HCT116 (cell line): ENCODE measurements at regions not wholly inside any gene's neighbourhood (a gene's known extent, or its start where the extent isn't known, plus 50 kb on each side); places are given as distances from the start of the nearest gene placed in this dataset.

ENCODE experiments used
- CEBPB ChIP-seq: IDR thresholded peaks from 2 replicates; pipeline ENCODE4 v1.6.1; 2012; ENCODE audit warnings: low read depth
- CTCF ChIP-seq, 3 experiments: fragments of 200-600 bp in 1 of 3; sonication (generic) in 1 of 3; IDR thresholded peaks in 2 of 3; conservative IDR thresholded peaks in 1 of 3; 2 replicates each; pipeline ENCODE4 v1.5.1; 2012 to 2017; ENCODE audit warnings: low read depth in 2 of 3, low read length in 2 of 3, antibody characterized with exemption in 1 of 3, borderline replicate concordance in 1 of 3, control low read depth in 1 of 3, mild to moderate bottlenecking in 1 of 3, mixed read lengths in 1 of 3, mixed run types in 1 of 3, moderate library complexity in 1 of 3; ENCODE audit not compliant: insufficient read depth in 1 of 3
- POLR2A ChIP-seq: IDR thresholded peaks from 2 replicates; pipeline ENCODE4 v1.7.0; 2011; ENCODE audit warnings: borderline replicate concordance; ENCODE audit not compliant: insufficient read depth, insufficient read length; ENCODE audit errors: extremely low read depth
- POLR2AphosphoS5 ChIP-seq: IDR thresholded peaks from 2 replicates; pipeline ENCODE4 v1.6.1; 2011; ENCODE audit warnings: mild to moderate bottlenecking, low read depth, low read length, moderate library complexity
- SRF ChIP-seq: IDR thresholded peaks from 2 replicates; pipeline ENCODE4 v1.6.1; 2012; ENCODE audit warnings: low read depth
- TF ChIP-seq, protein P1 (sequence below): IDR thresholded peaks from 2 replicates; pipeline ENCODE4 v1.6.1; 2012

GRCh38 chr13:76816394-76816793 is 69.8 kb downstream of the KCTD12 start:
- no peak for TF ChIP-seq CTCF (IDR thresholded peaks at IDR 0.05 in 2 of 3, conservative IDR thresholded peaks at IDR 0.05 in 1 of 3; ENCODE audit: borderline replicate concordance in 1 of 3, insufficient read depth in 1 of 3, low read depth in 2 of 3, low read length in 2 of 3)
- TF ChIP-seq, protein P1, sequence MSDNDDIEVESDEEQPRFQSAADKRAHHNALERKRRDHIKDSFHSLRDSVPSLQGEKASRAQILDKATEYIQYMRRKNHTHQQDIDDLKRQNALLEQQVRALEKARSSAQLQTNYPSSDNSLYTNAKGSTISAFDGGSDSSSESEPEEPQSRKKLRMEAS, result no peak
- TF ChIP-seq POLR2AphosphoS5, result no peak
- no peak for TF ChIP-seq POLR2A
- no peak for TF ChIP-seq CEBPB
- no peak for TF ChIP-seq SRF
